HG02870 (cell line): ENCODE measurements at regions not wholly inside any gene's neighbourhood (a gene's known extent, or its start where the extent isn't known, plus 50 kb on each side); places are given as distances from the start of the nearest gene placed in this dataset.
A peak's percentile ranks its signal among the peaks of the same experiment; 100 is the strongest.

Experiments
- ATAC-seq: cut with Tn5 transposase; IDR thresholded peaks from one replicate; pipeline ENCODE4 v1.9.1; 2021; ENCODE audit warnings: mild to moderate bottlenecking, moderate library complexity; ENCODE audit not compliant: unreplicated experiment

- ATAC-seq = no peak
These were observed 106.8 kb downstream of the SEMA6D start for GRCh38 chr15:47824147-47824546.

DNA sequence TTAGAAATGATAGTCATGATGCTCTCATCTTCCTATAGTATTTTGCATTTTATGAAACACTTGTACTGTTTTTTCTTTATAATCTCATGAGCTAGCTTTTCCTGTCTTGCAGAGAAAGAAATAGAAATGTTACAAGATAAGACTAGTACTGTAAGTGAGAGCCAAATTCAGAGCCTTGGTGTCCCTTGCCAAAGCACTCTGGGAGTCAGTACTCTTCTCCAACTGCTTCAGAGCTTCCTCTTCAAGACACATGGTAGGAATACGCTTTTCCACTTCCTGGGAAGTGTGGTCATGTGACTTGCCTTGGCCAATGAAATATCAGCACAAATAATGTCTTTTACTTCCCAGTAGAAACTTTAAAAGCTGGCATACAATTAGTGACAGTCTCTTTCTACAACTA, 112.4 kb downstream of the SEMA6D start:
- ATAC-seq = no peak

DNA sequence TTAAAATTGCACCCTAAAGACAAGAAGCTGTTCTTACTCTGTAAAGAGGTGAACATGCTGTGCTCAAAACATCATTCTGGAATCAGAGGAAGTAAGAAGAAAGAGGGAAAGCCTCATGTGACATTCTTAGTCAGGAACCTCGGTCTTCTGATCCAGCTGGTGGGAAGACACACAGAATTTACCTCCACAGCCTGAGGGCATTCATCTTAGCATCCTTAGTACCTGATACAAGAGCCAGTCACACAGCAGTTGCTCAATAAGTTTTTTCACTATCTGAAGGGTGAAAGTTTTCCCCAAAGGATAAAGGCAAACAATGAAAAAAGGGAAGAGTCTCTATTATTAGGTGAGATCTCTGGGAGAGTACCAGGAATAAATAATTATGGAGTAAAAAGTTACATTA, 116.8 kb downstream of the SEMA6D start:
- no peak for ATAC-seq

GRCh38 chr15:47839233-47839825, 122.0 kb downstream of the SEMA6D start:
- ATAC-seq = no peak

DNA sequence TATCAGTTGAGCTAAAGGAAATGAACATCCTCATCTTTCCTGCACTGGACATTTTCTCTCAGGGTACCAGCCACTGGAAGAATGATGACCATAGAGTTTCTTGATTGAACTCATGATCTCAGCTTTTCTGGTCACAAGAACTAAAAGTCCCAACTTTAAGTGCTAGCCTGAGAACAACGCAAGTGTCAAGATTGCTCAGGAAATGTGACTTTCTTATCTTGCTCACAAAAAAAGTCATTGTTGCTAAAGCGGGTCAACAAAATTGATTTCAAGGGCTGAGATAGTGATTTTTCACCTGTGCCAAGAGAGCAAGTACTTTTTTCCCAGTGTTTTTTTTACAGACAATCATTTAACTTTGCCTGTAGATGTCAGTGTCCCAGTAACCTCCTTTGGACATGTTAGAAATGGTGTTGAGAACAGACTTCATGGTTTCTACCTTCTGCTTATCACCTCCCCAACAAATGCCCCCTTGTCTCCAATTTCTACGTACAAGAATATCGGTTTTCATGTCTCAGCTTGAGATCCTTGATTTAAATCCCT, 125.9 kb downstream of the SEMA6D start:
- no peak for ATAC-seq

DNA sequence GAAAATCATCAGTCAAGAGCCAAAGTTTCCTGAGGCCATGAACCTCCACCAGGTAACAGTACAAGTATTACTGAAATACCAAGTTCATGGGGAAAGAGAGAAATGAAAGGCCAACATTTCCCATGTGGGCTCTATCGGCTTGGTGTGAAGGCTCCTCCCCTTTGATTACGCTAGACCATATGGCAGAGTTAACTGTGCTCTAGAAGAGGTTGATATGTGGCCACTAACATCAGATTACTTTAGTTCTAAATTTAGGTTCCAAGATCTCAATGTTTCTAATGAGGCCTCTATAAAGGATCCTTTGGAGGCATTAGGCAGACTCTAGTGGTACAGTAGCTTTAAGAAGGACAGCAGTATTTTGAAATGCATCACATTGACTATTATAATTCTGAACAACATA, 127.1 kb downstream of the SEMA6D start:
- no peak for ATAC-seq

DNA sequence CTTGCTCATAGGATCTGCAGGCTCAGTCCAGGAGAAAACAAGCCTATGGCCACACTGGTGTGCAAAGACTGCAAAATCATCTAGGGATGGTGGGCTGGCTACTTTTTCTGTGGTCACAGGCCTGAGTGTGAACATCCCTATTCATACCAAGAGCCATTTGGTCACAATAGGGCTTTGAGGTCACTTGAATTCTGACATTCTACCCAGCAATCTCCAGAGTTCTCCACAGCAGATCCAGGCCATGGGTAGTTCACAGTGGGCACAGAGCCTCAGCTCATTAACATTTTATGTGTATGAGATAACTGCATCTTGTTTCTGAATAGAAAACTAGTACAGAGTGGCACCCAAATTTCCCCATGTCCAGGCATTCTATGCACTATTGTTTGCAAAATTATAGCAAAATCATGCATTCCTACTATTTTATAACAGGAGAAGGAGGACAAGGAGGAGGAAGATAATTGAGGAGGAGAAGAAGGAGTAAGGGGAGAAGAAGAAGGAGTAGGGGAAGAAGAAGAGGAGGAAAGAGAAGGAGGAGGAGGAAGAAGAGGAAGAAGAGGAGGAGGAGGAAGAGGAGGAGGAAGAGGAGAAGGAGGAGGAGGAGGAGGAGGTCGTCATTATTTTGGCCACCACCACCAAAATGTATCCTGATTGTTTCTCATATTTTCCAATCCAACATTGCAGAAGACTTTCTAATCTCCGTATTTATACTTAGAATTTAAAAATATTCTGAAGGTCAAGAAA, 129.0 kb downstream of the SEMA6D start:
- no peak for ATAC-seq

DNA sequence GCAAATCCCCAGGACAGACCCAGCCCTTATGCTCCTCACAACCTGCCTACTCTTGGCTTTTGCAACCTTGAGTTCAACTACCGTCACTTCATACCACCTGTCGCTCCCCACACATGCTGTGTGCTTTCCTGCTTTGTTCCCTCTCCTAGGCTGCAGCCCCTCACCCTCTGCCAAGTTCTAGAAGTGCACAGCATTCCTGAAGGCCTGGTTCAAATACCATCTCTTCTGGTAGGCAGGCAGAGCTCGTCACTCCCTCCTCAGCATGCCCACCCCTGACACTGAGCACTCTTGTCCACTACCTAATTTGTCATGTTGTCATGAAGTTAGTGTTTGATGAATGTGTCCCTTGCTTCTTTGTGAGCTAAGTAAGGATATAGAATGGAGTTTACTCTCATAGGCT, 129.6 kb downstream of the SEMA6D start:
- no peak for ATAC-seq

- ATAC-seq = no peak
These were observed 138.8 kb downstream of the SEMA6D start for GRCh38 chr15:47856071-47856470.

- no peak for ATAC-seq
These were observed 139.9 kb downstream of the SEMA6D start for GRCh38 chr15:47857014-47857775.

DNA sequence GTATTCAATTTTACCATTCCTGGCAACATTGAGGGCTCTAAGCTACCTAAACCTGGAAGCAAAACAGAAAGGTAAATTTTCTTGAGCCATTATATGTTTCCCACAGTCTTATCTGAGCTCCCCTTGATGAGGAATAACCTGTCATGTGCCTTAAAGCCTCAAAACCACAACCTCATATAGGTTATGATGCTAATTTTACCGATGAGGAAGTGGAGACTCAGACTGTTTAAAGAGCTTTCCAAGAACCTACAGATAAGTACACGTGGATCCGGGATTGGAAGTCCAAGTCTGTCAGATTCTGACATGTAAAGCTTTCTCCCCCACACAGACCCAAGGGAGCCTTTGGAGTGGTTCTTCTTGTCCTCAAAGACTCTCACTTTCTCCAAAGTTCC, 140.5 kb downstream of the SEMA6D start:
- ATAC-seq = peak; percentile 51

DNA sequence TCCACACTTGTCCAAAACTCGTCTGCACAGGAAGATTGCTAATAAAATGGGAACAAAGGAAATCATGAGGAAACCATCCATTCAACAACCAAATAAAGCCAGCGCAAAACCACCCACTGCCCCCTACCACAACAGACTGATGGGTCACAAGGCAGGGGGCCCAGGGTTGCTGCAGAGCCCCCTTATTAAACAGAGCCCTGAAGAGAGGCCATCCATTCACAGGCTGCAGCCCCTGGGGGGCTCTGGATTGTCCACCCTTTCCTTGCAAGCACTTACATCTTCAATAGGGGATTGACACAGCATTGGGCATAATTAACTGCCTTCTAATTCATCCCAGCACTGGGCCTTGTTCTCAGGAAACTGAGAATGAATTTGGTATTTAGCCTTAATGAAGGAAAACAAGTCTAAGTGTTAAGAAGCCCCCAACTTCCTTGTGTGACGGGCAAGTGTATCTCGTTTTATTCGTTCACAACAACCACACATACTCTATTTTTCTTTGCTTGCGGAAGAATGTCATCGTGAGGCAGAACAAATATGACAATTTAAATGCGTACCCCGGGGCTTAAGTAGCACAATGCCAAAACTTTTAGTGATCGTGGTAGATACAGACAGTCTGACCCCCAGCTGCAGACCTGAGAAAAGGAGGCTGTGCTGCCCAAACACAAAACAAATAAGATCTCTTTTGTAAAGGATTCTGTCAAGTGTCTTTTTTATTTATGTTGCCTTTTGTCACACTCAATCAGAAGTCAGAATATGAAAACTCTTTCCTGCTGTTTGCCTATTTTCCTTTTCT, 144.0 kb downstream of the SEMA6D start:
- ATAC-seq = no peak

- ATAC-seq = peak; percentile 93
These were observed 145.1 kb downstream of the SEMA6D start for GRCh38 chr15:47862402-47862801.

DNA sequence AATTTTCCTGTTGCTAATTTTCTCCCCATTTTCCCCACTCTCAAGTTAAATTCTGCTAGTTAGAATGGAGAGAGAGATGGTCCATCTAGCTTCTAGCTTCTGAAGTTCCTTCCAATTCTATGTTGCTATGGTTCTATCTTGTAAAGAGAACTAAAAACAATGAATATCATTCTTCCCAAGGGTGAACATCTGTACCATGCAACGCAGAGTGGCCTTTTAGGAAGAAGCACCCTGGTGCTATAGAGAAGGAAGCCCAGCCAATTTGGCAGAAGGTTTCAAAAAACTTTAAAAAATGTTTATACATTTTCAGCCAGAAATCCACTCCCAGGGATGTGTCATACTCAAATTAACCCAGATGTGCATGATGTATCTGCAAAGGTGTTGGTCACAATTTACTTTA, 149.1 kb downstream of the SEMA6D start:
- ATAC-seq = no peak

DNA sequence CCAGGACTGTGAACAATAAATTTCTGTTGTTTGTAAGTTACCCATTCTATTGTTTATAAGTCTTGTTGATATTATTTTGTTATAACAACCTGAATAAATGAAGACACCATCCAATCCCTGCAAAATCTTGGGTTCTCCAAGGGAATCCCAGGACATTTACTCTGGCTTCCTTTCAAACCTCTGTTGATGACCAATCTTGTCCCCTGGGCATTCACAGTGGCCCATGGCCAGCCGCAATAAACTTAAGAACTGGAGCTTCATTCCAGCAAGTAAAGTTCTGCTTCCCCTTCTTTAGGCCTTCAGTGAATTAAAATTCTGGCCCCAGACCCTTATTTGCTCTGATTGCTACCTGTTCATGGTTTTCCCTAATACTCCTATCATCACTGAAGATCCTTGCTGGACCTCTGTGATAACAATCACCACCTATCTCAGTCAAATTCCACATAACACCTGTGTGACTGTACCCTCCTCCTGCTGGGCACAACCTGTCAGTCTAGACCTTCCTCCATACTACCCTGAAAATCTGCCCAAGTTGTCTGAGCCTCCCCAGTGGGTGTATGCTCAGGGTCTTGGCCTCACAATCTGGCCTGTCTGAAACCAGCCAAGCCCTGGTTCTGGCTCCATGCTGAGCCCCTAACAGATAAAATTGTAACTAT, 153.1 kb downstream of the SEMA6D start:
- no peak for ATAC-seq

DNA sequence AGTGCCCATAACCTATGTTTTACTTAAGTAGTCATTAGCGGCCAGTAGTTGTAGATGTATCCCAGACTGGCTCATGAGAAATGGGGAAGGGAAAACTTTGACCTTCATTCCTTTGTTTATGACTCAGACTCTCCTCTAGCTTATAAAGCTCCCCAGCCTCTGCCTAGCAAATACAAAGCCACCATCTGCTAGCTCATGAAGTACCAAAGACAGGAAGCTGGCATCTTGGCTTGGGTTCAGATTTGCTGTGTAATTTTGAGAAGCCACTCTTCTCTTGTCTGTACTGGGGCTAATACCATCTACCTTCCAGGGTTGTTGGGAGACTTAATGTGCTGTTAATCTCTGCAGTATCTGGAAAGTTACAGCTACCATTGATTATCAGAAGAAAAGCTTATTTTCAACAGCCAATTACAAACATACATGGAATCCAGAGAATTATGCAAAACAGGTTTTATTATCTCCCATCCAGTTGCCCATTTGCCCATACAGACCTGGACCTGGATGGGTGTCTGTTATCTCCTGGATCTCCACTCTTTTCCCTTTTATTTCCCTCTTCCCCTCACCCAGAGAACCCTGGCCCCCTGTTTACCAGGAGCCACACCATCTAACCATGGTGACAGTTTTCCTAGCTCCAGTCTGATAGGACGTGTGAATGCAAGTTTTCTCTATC, 153.8 kb downstream of the SEMA6D start:
- no peak for ATAC-seq

DNA sequence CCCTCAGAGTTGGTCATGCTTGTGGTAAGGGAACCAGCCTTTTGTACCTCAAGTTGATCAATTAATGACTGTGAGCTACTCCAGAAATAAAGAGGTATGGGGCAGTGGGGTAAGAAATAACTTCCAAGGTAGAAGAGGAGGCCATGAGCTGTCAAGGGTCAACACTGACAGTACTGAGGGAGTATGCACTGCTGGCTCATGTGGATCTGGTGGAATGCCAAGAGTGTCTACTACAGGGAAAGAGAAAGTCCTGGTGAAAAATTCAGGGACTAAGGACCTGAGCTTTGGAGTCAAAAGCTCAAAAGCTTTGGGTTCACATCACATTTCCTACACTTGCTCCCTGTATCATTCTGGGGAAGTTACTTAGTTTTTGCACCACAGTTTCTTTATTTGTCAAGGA, 154.9 kb downstream of the SEMA6D start:
- ATAC-seq = no peak

GRCh38 chr15:47872869-47873432, 155.6 kb downstream of the SEMA6D start:
- ATAC-seq = no peak

DNA sequence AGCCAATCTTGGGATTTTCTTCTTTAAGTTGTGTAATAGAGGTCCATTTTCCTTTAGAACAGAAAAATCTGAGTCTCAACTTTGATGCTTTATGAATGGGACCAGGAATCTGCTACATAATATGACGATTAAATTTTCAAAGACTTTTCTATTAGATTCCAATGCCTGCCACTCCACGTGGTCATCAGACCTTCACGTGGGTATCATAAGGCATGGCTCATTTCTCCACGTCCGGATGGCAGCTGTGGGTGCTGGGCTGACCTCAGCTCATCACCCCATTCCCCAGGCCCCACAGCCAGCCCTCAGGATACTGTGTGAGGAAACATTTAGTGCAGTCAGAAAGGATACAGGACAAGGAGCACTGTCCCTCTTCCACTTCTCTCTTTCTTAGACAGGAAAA, 159.7 kb downstream of the SEMA6D start:
- ATAC-seq = no peak

DNA sequence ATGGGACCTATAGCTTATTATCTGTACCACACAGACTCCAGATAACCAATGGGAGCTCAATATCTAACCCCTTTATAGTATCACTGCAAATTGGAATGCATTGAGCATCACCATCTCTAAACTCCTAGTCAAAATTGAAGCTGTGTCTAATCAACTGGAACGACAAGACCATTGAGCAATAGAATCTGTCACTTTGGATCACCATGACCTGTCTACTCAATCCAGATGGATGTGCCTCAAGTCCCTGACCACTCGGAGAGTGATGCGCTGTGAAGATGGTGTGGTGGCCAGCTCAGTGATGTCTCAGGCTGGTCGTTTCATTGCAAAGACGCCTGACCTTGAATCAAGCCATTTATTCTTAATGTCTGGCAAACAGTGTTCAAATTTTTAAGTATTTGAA, 160.5 kb downstream of the SEMA6D start:
- ATAC-seq = no peak
